ENCODE measurements at regions not wholly inside any gene's neighbourhood (a gene's known extent, or its start where the extent isn't known, plus 50 kb on each side); places are given as distances from the start of the nearest gene placed in this dataset.

DNA sequence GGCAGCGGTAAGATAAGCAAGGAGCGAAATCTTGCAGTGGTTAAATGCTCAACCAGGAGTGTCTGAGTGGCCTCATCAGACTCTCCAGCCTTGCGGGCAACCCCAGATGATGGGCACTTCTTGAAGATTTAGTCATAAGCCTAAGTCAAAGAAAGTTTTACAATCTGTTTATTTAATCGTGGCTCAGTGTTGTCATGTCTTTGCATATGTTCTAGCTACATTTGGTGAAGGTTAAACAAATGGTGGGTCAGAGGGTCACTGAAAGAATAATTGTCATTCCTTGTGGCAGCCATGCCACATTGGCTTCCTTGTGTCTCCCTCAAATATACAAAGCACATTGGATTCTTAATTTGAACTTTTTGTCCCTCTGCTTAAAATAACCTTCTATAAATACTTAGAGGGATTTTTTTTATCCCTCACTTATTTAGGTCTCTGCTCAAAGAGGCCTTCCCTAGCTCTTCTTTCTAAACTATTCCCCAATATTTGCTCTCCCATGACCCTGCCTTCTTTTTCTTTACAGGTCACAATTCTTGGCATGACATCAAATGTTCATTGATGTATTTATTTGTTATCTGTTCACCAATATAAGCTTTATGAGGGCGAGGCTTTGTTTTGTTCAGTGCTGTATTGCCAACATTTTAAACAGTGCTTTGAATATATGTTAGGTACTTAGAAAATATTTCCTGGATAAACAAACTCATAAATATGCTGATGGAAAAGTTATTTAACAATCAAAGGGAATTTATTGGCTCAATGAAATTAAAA is 68.7 kb downstream of the NEUROD6 start:
- no peak for TF ChIP-seq CTCF (IDR thresholded peaks at IDR 0.05)
- TF ChIP-seq POLR2A (IDR thresholded peaks at IDR 0.05), result no peak

Data from right lobe of liver (tissue), 4 donors.